Spleen (tissue), 7 donors: ENCODE measurements at regions not wholly inside any gene's neighbourhood (a gene's known extent, or its start where the extent isn't known, plus 50 kb on each side); places are given as distances from the start of the nearest gene placed in this dataset.

Experiments
- CTCF ChIP-seq, 11 experiments: fragments of 200-600 bp in 7 of 11; fragments of 450-650 bp in 4 of 11; sonication (generic) in 4 of 11; IDR thresholded peaks in 8 of 11; conservative IDR thresholded peaks in 3 of 11; 1 replicate in 7 of 11; 2 replicates in 4 of 11; pipeline versions ENCODE4 v1.4.0 to v1.8.0; 2016 to 2021; ENCODE audit warnings: antibody characterized with exemption in 11 of 11, inconsistent platforms in 4 of 11, mild to moderate bottlenecking in 1 of 11
- POLR2A ChIP-seq, 3 donors: fragments of 450-650 bp; IDR thresholded peaks; one replicate each; pipeline ENCODE4 v1.5.1; 2017; ENCODE audit warnings: antibody characterized with exemption in 3 of 3, mild to moderate bottlenecking in 1 of 3
- POLR2AphosphoS5 ChIP-seq, 3 donors: sonication (generic); formaldehyde crosslinking; IDR thresholded peaks; one replicate each; pipeline ENCODE4 v1.5.1; 2017; ENCODE audit warnings: antibody characterized with exemption in 3 of 3
- donor health status: DM: no; HTN: no; CAD: no; lungs with moderate emphysema.
- donor health status: DM: no; HTN: no; CAD: no.
- donor health status: DM: no; HTN: no; CAD: no.

- TF ChIP-seq CTCF (IDR thresholded peaks at IDR 0.05 in 8 of 11, conservative IDR thresholded peaks at IDR 0.05 in 3 of 11): no peak
- TF ChIP-seq POLR2A (IDR thresholded peaks at IDR 0.05): no peak
- no peak for TF ChIP-seq POLR2AphosphoS5 (IDR thresholded peaks at IDR 0.05)
Measured at GRCh38 chr3:70386846-70387245, 74.4 kb upstream of the MDFIC2 start.
